Sciatic nerve (tissue), 2 donors: ENCODE measurements at regions not wholly inside any gene's neighbourhood (a gene's known extent, or its start where the extent isn't known, plus 50 kb on each side); places are given as distances from the start of the nearest gene placed in this dataset.
"Not testable (repeated sequence)": the region's sequence is repeated elsewhere in the genome, so short reads cannot be mapped to it uniquely, and the experiment has no call there.

Source experiments
- ATAC-seq: fragments of 200-7000 bp; cut with Tn5 transposase; one replicate; pipeline ENCODE4 v1.9.1; 2020; ENCODE audit warnings: mild to moderate bottlenecking, moderate library complexity
- DNase-seq: peaks from one replicate; pipeline ENCODE4 v3.0.0-alpha.2; 2020; ENCODE audit warnings: low spot score
- intact Hi-C: fragments of 100-400 bp; cut with DNase I; formaldehyde crosslinking; loops from one replicate; pipeline ENCODE4 v1.14.2; 2022
- donor health status: DM: no; HTN: no; CAD: no.
- donor health status: DM: no; HTN: no; CAD: no.

- ATAC-seq (no peak), DNase-seq (no peak)
- intact Hi-C loops: no loop called here
These were observed 264.6 kb upstream of the RAB4A start for GRCh38 chr1:229006121-229006870.

- no peak for DNase-seq
- intact Hi-C loops: no loop called here
These were observed 263.7 kb upstream of the RAB4A start for GRCh38 chr1:229007167-229007566.

GRCh38 chr1:229007701-229008100, 263.2 kb upstream of the RAB4A start:
- no peak for DNase-seq
- ATAC-seq: no peak
- intact Hi-C loops: no loop called here

More at GRCh38 chr1:229007167-229007566, 263.7 kb upstream of the RAB4A start:
- no peak for ATAC-seq

- intact Hi-C loops, DNase-seq, ATAC-seq: not testable (repeated sequence)
These were observed 262.6 kb upstream of the RAB4A start for GRCh38 chr1:229008347-229008746.

GRCh38 chr1:229011022-229011421, 259.9 kb upstream of the RAB4A start:
- DNase-seq (no peak), ATAC-seq (no peak)
- intact Hi-C loops: no loop called here

- ATAC-seq: no peak
- no peak for DNase-seq
- intact Hi-C loops: no loop called here
These were observed 258.1 kb upstream of the RAB4A start for GRCh38 chr1:229012823-229013222.

GRCh38 chr1:229013981-229014380, 256.9 kb upstream of the RAB4A start:
- ATAC-seq: no peak
- no peak for DNase-seq
- intact Hi-C loops: no loop called here

- intact Hi-C loops: no loop called here
- DNase-seq (no peak), ATAC-seq (peak; percentile 89)
These were observed 255.1 kb upstream of the RAB4A start for GRCh38 chr1:229015806-229016205.

GRCh38 chr1:229017091-229017490, 253.8 kb upstream of the RAB4A start:
- intact Hi-C loops: no loop called here
- no peak for DNase-seq
- no peak for ATAC-seq

GRCh38 chr1:229018674-229019295, 252.1 kb upstream of the RAB4A start:
- DNase-seq: no peak
- no peak for ATAC-seq
- intact Hi-C loops: no loop called here

- intact Hi-C loops: no loop called here
- ATAC-seq (no peak), DNase-seq (no peak)
These were observed 251.1 kb upstream of the RAB4A start for GRCh38 chr1:229019663-229020271.

GRCh38 chr1:229021034-229021433, 249.9 kb upstream of the RAB4A start:
- ATAC-seq, intact Hi-C loops, DNase-seq: not testable (repeated sequence)

GRCh38 chr1:229022595-229023333, 248.1 kb upstream of the RAB4A start:
- DNase-seq (no peak), ATAC-seq (peak; percentile 82)
- intact Hi-C loops: no loop called here

GRCh38 chr1:229023651-229024300, 247.1 kb upstream of the RAB4A start:
- peak; percentile 58 for ATAC-seq
- intact Hi-C loops: no loop called here
- no peak for DNase-seq

- DNase-seq (no peak), ATAC-seq (peak; percentile 62)
- intact Hi-C loops: no loop called here
These were observed 246.3 kb upstream of the RAB4A start for GRCh38 chr1:229024528-229025130.

GRCh38 chr1:229025576-229025975, 245.3 kb upstream of the RAB4A start:
- intact Hi-C loops: no loop called here
- no peak for ATAC-seq
- no peak for DNase-seq

GRCh38 chr1:229027158-229027557, 243.8 kb upstream of the RAB4A start:
- DNase-seq (no peak), ATAC-seq (no peak)
- intact Hi-C loops: no loop called here

GRCh38 chr1:229027622-229028182, 243.2 kb upstream of the RAB4A start:
- ATAC-seq: peak; percentile 65
- intact Hi-C loops: no loop called here
- DNase-seq: no peak
